NCI-H2227 (cell line): ENCODE measurements at regions not wholly inside any gene's neighbourhood (a gene's known extent, or its start where the extent isn't known, plus 50 kb on each side); places are given as distances from the start of the nearest gene placed in this dataset.

ENCODE experiments used
- DNase-seq: peaks from one replicate; lab custom pipeline; 2025; ENCODE audit not compliant: unreplicated experiment; lab: John Stamatoyannopoulos, UW

GRCh38 chr13:72174549-72174948 is 307.5 kb upstream of the DACH1 start:
- no peak for DNase-seq

DNA sequence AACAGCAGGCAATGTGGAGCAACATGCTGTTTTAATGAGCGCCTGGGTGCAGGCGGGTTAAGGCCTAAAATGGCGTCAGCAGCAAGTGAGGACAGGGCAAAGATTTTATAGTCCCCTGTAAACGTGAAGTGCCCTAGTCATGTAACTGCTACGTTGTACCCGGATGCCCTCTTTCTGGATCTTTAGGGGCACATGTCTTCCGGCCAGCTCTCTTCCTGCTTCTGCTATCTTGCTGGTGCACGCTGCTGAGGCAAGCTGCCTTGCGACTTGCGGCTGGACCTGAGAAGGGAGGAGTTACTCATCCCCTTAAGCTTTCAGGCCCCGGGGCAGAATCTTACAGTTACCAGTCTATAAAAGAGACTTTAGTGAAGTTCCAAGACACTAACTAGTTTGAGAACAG is 303.6 kb upstream of the DACH1 start:
- DNase-seq = no peak

GRCh38 chr13:72168126-72168855 is 301.3 kb upstream of the DACH1 start:
- no peak for DNase-seq

DNA sequence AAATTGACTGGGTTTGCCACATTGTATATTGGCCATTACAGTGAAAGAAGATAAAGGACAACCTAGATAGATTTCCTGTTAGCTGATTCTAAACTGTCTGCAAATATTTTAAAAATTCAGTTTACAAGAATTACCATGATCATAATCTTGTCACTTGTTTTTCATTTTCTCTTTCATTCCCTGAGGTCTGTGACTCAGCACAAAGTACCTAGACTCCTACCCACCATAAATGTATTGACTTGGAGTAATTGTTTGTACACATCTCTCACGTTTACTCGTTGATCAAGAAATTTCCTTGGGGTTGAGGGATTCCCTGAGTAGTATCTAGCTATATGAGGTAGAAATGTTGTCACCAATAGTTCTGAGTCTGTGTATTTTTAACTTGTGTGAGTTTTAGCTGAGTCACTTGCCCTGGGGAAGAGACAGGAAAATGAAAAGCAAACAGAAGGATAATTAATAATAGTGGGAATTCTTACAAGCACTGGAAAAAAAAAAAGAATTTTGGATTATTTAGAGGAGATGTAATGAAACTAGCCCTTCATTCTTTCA is 299.2 kb upstream of the DACH1 start:
- DNase-seq = no peak

- DNase-seq = no peak
Measured at GRCh38 chr13:72165276-72165675, 298.3 kb upstream of the DACH1 start.

GRCh38 chr13:72164811-72165210 is 297.8 kb upstream of the DACH1 start:
- DNase-seq = no peak

DNA sequence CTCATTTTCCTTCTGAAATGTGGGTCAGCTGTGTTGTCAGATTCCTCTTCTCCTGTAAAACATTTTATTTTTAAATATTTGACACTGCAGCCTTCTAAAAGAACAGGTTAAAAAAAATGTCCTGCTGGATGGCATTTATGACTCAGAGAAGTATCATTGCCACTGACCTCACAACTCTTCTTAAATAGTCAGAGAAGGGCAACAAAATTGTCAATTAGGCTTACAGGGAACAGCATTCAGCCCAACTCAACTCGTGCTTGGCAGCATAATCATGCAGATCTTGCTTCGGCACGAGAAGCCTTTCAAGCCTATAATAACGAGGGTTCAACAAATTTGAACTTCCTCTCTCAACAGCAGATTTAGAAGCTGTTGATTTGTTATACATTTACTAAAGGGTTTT is 296.7 kb upstream of the DACH1 start:
- DNase-seq = peak; percentile 23

GRCh38 chr13:72160977-72161376 is 294.0 kb upstream of the DACH1 start:
- DNase-seq = no peak

DNA sequence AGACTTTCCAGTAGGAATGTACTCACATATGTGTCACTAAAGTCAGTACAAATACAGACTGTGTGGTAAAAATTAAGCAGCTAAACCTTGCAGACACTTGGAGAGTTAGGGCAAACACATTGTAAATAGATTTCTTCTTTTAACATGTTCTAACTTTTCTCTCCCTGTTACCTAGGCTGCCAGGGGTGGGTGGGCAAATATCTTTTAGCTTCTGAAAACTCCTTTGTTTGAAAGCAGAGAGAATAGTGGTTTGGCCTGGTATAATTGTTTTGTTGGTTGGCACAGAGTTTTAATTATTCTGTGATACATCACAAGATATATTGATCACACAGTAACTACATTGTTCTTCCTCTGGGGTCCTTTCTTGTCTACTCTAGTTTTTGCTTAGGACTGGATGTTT is 289.8 kb upstream of the DACH1 start:
- no peak for DNase-seq

DNA sequence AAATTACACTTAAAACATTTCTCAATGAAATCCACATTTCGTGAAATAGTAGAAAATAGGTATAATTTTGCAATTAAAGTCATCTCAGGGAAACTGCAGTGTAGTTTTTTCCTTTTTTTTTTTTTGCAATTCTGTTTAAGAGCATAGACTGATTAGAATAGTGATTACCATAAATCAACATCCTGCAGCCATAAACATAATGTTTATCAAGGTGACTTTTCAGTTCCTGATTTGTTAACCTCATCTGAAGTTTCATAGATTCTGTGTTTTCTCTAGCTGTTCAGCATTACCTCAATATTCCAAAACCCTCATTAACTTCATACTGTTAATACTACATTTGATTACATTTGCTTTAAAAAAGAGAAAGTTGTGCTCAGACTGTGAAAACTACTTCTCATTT is 286.3 kb upstream of the DACH1 start:
- DNase-seq = no peak

- DNase-seq = no peak
Measured at GRCh38 chr13:72151241-72151640, 284.2 kb upstream of the DACH1 start.

- no peak for DNase-seq
Measured at GRCh38 chr13:72150502-72150901, 283.5 kb upstream of the DACH1 start.

- DNase-seq = no peak
Measured at GRCh38 chr13:72149701-72150100, 282.7 kb upstream of the DACH1 start.

DNA sequence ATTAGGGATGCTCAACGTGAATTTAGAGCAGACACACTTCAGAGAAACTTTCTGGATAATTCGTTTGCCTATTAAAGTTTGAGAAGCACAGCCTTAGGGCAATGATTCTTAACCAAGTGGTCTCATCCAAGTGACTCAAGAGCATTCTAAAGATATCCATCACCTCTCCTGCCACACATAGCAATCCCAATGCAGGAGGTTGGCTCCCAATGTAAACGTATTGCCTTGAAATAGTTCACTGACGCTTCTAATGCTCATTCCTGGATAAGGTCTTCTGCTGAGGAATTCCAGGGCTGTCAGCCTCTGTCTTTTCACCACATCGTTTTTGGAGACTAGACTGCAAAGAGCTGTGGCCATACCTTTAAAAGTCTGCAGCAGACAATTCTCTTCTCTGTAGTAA is 279.8 kb upstream of the DACH1 start:
- DNase-seq = no peak

GRCh38 chr13:72145383-72145782 is 278.4 kb upstream of the DACH1 start:
- no peak for DNase-seq

DNA sequence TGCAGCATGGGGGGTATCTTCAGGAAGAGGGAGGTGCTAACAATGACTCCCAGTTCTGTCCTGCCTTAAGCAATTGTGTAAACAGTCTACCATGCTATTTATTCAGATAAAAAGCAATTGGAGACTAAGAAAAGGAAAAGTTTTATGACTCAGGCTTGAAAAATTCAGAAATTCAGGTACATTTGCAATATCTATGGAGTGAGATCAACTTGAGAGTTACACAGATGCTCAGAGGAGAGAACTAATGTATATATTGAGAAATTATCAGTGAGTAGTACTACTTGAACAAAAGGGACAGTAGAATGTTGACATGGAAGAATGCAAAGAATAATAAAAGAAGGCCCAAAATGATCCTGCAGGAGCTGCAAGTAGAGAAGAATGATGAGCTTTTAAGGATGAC is 277.6 kb upstream of the DACH1 start:
- no peak for DNase-seq

DNA sequence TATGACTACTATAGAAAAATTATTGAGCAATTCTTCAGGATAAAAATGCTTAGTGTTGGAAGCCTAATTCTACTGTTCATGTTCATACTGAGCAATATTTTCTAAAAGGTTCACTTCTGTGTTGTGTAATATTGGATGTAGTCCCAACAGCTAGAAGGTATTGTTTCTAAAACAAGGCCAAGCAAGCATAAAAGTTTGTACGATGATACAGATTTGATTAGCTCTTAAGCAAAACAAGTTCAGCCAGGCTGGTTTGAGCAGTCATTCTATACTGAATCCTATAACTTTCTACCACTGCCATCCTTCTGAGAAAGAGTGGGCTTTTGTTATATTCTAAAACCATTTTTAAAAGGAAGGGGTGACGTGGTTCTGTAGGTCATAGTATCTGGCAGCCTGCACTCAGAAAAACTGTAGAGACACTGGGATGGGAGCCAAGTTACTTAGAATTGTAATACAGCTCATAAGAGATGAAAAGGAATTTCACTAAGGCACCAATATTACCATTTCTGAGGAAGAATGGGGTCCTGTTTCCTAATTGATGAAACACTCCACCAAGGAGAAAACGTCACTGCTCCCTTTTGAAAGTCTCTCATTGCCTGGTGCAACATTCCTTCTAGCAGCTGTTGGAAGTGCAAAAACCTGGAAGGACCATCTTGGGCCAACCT is 275.0 kb upstream of the DACH1 start:
- no peak for DNase-seq

DNA sequence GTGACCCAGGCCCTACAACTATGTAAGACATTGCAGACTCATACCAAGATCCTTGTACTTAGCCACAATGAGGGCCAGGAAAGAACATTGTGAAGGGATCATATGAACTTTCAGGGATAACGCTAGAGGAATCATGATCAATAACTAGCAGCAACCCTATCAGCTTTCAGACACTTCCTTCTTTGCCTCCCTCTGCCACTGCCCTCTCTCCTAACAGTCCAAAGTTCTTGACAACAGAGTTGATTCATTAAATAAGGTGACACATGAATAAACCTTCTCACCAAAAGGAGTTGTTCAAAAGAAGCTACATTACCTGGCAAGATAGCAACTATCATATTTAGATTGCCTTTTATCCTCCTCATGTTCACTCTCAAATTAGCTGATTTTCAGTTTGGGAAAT is 272.2 kb upstream of the DACH1 start:
- DNase-seq = no peak

GRCh38 chr13:72132075-72132474 is 265.1 kb upstream of the DACH1 start:
- no peak for DNase-seq

GRCh38 chr13:72129117-72129516 is 262.1 kb upstream of the DACH1 start:
- no peak for DNase-seq

GRCh38 chr13:72127031-72127430 is 260.0 kb upstream of the DACH1 start:
- DNase-seq = no peak

DNA sequence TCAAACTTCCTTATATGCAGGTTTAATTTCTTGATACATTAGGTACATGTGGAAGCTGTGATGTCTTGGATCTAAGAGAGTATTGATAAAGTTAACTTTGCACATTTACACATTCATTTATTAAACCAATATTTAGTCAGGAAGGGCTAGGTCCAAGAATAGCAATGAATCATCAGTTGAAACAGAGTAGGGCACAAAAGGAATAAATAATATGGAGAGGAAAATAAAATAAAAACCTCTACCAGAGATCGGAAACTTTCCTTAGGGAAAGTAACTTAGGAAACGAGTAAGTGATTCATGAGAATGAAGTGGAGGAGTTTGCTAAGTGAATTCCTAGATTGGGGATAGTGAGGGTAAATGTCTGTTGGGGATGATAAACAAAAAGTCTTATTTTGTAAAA is 259.4 kb upstream of the DACH1 start:
- no peak for DNase-seq

- no peak for DNase-seq
Measured at GRCh38 chr13:72125561-72125960, 258.6 kb upstream of the DACH1 start.
